Activated T-helper 1 cell treated with Interleukin-2 at 50 U/mL for 16 hours (primary cell): ENCODE measurements at regions not wholly inside any gene's neighbourhood (a gene's known extent, or its start where the extent isn't known, plus 50 kb on each side); places are given as distances from the start of the nearest gene placed in this dataset.

Experiments used
- DNase-seq: peaks from one replicate; pipeline ENCODE4 v3.0.0-alpha.2; 2020; ENCODE audit warnings: low read depth

GRCh38 chr11:31903225-31904074 lies 92.3 kb upstream of the PAX6 start:
- no peak for DNase-seq

- no peak for DNase-seq
These were observed 91.6 kb upstream of the PAX6 start for GRCh38 chr11:31902706-31903105.

- DNase-seq: no peak
These were observed 84.8 kb upstream of the PAX6 start for GRCh38 chr11:31895926-31896325.

DNA sequence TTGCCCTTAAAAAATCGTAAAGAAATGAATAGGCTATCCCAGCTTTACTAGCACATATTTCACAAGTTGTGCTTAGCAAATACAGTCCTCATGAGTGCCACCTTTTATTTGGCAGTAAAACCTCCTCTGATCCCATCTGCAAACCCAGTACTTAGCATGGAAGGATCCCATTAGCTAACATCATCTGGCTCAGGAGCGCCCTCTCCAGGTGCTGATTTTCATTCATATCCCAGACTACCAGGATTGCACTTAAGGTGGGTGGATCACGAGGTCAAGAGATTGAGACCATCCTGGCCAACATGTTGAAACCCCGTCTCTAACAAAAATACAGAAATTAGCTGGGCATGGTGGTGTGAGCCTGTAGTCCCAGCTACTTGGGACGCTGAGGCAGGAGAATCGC lies 76.1 kb upstream of the PAX6 start:
- DNase-seq: no peak

DNA sequence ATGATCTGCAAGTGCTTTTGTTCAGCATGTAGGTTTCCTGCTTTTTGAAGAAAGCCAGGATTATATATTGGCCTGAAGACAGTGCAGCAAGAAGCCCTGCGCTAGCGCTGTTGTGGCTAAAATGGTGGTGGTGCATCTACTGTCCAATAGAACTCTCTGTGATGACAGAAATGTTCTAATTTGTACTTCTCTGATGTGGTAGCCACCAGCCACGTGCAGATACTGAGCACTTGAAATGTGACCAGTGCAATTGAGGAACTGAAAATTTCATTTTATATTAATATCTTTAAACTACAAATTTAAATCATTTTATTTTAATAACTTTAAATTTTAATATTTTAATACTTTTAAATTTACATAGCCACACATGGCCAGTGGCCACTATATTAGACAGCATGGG lies 73.0 kb upstream of the PAX6 start:
- no peak for DNase-seq

GRCh38 chr11:31883435-31883834 lies 72.3 kb upstream of the PAX6 start:
- DNase-seq: no peak

- no peak for DNase-seq
These were observed 71.8 kb upstream of the PAX6 start for GRCh38 chr11:31882951-31883392.

DNA sequence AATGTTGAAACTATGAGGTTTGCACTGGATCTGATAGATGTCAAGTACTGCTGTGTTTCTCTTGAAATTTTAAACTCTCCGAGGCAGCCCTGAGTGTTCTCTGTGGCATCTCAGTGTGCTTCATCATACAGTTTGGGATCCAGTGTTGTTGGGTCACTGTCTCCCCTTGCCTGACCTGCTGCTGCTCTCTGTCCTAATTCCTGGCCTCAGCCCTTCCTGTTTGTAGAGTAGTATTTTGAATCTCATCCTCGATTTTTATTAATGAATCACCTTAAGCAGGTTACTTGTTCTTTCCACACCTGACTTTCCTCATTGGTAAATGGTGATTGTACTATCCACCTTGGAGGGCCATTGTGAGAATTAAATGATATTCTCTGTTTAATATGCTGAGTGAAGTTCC lies 70.7 kb upstream of the PAX6 start:
- no peak for DNase-seq

DNA sequence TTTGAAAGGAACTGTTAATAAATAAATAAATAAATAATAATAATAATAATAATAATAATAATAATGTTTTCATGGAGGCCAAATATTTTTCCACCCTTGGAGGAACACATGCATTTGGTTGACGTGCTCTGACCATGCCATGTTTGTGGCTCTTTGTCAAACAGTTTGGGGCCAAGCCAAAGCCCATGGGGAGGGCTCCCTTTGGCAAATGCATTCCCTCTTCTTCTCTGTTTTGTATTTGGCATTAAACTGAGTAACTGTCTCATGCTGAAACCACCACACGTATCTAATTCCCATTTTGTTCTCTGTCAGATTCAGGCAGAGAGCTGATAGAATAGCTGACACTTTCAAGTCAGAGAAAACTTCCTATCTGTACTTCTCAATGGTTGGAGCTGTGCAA lies 68.6 kb upstream of the PAX6 start:
- no peak for DNase-seq

- DNase-seq: no peak
These were observed 66.7 kb upstream of the PAX6 start for GRCh38 chr11:31877863-31878262.

GRCh38 chr11:31877083-31877482 lies 66.0 kb upstream of the PAX6 start:
- no peak for DNase-seq

DNA sequence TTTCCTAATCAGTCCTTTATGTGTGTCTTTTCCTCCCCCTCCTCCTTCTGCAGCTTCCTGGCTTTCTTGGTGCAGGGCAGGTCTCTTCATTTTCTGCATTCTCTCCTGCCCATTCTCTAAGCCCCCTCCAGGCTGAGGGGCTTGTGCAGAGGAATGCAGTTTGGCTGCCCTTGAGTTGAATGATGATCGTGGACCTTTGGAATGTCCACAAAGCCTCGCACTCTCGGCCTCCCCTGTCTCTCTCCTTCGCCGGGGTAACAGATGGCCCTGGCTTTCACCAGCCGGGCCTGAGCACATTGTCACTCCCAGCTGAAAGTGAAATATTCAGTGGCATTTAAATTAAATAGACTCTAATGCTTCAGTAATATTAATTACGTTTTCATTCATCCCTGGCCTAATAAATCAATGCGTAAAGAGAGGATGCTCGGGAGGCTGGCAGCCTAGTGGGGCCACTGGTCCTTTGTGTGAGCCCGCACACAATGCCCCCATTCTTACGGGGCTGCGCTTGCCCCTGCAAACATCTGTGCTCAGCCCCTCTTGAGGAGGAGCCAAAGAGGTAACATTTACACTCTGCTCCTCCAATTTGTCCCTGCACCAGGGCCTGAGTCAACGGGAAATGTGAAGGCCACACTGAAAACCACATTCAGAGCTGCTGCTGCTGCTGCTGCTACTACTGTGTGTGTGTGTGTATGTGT lies 64.9 kb upstream of the PAX6 start:
- no peak for DNase-seq

DNA sequence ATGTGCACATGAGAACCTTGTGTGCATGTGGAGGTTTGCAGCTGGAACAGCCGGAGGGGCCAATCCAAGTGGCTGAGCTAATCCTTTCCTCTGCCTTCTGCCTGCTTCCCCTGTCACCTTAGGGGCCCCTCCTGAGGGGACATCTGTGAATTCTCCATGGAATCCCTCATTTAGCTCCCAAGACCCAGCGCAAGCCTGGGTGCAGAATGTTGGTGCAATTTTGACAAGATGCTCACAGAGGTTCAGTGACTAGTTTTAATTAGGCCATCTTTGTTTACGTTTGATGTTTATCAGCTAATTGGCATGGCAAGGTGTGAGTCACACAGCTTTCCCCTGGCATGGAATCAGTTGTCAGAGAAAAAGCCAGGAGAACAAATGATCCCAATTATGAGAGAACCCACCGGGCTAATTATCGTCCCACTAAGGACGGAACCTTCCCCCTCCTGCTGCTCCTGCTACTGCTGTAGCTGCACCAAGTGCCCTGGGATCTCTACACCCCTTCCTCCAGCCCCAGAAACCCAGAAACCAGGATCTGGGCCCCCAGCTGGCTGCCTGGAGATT lies 63.6 kb upstream of the PAX6 start:
- no peak for DNase-seq

DNA sequence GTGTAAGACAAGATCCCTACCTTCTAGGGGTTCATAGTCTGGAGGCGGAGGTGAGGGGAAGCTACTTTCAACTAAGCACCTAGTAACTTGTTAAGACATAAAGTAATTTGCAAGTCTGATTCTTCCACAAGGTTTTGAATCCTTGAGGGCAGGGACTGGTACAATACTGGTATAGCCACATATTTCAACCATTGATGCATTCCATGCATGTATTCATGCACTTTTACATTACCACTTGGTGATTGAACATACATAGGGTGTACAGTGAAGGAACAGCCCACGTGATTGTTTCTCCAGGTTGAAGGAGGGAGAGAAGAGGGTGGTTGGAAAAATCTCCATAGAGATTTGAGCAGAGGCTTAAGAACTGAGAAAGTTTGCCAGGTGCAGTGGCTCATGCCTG lies 62.0 kb upstream of the PAX6 start:
- DNase-seq: no peak

DNA sequence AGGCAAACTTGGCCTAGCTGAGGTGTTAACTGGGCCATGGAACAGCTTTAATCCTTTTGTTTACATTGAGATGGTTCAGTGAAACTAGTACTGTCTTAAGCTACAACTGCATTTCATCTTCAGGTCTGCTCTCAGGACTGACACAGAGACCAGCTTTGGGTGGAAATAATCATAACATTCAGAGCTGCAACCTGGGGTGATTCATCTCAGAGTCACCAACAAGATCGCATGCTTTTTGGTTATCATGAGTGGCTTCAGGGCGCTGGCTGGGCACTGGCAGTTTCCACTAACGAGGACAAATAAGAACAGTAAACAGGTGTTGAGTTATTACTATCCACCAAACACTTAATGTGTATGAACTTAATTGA lies 60.9 kb upstream of the PAX6 start:
- no peak for DNase-seq

DNA sequence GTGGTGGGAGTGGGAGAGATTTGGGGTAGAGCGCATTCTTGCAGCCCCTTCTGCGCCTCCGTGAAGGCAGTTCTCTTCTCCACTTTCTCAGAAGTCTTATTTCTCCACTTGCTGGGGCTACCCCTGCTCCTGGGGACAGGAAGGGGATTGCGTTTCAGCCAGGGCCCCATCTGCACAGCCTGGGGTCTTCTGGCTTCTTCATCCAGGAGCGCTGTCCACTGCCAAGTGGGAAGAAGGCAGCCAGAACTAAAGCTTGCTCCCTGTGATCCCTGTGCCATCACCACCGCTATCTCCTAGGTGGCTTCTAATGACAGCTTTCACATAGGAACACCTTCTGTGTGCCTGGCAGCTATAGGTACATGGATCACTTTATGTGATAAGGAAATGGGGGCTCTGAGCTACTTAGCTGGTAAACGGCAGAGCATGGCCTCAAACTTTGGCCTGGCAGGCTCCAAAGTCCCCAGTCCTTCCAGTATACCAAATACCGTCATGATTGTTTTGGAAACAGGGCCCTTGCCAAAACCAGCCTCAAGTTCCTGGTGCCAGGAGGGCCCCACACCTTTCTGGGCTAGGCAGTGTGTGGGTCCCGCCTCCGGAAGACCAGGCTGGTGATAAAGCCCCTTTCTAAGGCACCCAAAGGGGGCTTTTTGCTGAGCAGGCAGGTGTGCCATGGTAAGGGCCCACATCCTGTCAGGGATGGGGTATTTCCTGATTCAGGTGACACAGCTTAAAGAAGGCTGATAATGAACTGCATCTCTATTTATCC lies 60.4 kb upstream of the PAX6 start:
- no peak for DNase-seq

GRCh38 chr11:31870609-31871309 lies 59.6 kb upstream of the PAX6 start:
- DNase-seq: no peak

GRCh38 chr11:31869986-31870385 lies 58.9 kb upstream of the PAX6 start:
- no peak for DNase-seq

DNA sequence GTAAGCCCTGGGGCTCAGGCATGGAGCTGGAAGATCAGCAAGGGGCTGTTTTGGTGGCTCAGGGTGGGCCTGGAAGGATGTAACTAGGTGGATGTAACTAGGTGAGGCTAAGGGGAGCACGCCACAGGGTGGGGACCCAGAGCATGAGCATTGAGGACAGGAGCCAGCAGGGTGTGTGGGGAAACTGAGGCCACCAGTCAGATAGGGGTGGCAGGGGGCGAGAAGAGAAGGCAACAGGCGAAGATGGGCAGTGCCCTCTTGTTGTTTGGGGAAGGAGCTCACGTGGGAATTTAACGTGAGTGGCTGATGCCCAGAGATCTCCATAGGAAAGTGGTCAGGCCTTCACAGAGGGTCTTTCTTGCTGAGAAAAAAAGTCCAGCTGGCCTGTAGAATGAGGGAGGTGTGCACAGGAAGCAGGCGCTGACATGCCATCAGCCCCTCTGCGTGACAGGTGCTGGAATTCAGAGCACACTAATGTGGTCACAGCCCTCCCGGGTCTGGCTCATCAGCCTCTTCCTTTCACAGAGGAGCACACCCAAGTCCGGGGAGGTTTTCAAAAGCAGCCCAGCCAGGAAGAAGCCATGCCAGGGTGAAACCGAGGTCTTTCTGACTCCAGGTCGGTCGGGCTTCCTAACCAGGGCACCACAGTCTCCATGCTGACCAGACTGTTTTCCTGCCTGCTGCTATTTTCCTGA lies 54.6 kb upstream of the PAX6 start:
- no peak for DNase-seq

DNA sequence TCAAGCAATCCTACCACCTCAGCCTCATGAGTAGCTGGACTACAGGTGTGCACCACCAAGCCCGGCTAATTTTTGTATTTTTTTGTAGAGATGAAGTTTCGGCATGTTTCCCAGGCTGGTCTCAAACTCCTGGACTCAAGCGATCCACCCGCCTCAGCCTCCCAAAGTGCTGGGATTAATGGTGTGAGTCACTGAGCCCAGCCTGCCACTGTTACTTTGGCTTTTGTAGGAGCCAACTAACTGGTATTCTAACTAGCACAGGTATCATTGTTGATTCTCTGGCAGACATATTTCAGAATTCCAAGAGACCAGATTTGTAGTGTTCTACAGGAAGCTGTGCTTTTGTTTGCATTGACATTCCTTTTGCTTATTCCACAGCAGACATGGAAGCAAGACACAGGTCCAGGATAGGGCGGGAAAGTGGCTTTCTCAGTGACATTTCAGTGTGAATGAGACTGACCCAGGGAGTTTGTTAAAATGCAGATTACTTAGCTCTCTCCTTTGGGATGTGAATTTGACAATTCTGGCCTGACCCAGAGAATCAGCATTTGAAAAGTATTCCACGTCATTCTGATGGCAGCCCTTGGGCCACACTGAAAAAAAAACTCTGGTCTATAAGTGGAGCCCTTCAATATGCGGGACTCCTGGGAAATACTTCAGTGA lies 52.2 kb upstream of the PAX6 start:
- no peak for DNase-seq

DNA sequence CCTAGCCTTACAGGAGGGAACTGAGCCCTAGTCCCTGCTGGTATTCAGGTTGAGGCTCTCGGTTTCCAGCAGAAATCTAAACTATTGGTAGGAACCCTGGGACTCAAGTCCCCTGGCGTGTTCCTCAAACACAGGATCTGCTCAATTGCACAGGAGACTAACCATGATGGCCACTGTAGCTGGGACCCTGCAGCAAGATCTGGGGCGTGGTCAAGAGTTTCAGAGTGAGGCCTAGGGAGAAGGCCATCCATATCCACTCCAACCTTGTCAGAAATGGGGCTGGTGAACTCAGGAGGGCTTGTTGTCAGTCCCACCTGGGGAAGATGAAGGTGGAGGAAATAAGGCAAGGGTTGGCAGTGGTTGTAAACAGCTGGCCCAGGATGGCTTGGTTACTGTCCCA lies 49.9 kb upstream of the PAX6 start:
- no peak for DNase-seq
